Erythroblast (primary cell): ENCODE measurements at regions not wholly inside any gene's neighbourhood (a gene's known extent, or its start where the extent isn't known, plus 50 kb on each side); places are given as distances from the start of the nearest gene placed in this dataset.

Experiments used
- GATA1 ChIP-seq: IDR thresholded peaks from 2 replicates; pipeline ENCODE4 v1.6.1; 2011; ENCODE audit warnings: low read depth, mild to moderate bottlenecking, control low read depth, low read length, moderate library complexity
- POLR2A ChIP-seq: IDR thresholded peaks from 2 replicates; pipeline ENCODE4 v1.6.1; 2011; ENCODE audit warnings: mild to moderate bottlenecking, low read length

GRCh38 chr5:66459728-66460127, 136.5 kb upstream of the MAST4 start:
- TF ChIP-seq POLR2A (no peak), GATA1 (no peak)
